LNCAP (cell line): ENCODE measurements at regions not wholly inside any gene's neighbourhood (a gene's known extent, or its start where the extent isn't known, plus 50 kb on each side); places are given as distances from the start of the nearest gene placed in this dataset.

Source experiments
- TF ChIP-seq, protein P1 (sequence below): fragments of 450-650 bp; IDR thresholded peaks from 2 replicates; pipeline ENCODE4 v1.5.1; 2017; ENCODE audit warnings: mild to moderate bottlenecking

- TF ChIP-seq, protein P1, sequence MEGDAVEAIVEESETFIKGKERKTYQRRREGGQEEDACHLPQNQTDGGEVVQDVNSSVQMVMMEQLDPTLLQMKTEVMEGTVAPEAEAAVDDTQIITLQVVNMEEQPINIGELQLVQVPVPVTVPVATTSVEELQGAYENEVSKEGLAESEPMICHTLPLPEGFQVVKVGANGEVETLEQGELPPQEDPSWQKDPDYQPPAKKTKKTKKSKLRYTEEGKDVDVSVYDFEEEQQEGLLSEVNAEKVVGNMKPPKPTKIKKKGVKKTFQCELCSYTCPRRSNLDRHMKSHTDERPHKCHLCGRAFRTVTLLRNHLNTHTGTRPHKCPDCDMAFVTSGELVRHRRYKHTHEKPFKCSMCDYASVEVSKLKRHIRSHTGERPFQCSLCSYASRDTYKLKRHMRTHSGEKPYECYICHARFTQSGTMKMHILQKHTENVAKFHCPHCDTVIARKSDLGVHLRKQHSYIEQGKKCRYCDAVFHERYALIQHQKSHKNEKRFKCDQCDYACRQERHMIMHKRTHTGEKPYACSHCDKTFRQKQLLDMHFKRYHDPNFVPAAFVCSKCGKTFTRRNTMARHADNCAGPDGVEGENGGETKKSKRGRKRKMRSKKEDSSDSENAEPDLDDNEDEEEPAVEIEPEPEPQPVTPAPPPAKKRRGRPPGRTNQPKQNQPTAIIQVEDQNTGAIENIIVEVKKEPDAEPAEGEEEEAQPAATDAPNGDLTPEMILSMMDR = no peak
Observed at GRCh38 chr16:60217787-60218186, 1483.7 kb upstream of the GOT2 start.

- TF ChIP-seq, protein P1 = no peak
Observed at GRCh38 chr16:60214311-60214710, 1480.2 kb upstream of the GOT2 start.

- TF ChIP-seq, protein P1 = no peak
Observed at GRCh38 chr16:60206516-60206915, 1472.4 kb upstream of the GOT2 start.

DNA sequence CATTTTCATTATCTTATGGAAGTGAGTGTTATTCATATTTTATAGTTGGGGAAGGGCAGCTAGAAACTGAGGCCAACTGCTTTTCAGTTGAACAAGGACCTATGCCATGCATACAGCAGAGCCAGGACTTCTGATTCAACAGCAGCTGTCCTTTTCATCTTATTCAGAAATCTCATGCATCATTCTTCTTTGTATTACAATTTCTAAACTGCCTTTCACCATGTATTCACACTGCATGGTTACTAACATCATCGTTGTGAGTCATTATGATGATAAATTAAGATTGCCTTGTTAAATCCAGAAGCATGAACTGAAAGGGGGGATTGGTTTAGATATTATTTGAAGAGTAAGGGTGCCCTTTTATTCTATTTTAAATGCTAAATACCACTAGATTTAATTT lies 1470.1 kb upstream of the GOT2 start:
- TF ChIP-seq, protein P1 = no peak

DNA sequence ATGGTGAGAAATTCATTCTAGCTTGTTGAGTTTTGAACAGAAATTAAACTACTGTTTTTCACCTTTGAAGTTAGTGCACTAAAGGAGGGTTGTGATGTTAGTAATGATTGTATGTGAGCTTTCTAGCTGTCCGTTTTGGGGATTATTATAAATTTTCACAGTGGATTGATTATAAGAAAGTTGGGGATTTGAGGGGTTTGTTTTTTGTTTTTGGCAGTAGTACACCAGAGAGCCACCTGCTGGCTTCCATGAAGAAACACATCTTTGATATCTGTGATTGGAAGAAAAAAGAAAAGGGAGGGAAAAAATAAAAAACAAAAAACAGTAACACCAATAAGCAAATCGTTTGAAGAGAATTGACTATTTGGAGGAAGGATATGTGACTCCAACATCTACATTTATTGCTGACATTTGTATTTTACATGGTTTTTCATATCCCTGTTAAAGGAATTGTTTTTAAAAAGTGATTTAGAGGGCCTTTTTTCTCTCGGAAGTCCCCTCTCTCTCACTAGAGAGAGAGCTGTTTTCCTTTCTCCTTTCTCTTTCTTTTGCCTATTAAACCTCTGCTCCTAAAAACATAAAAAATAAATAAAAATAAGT lies 1469.5 kb upstream of the GOT2 start:
- TF ChIP-seq, protein P1 = peak; percentile 66

- TF ChIP-seq, protein P1 = no peak
Observed at GRCh38 chr16:60200161-60200560, 1466.0 kb upstream of the GOT2 start.

DNA sequence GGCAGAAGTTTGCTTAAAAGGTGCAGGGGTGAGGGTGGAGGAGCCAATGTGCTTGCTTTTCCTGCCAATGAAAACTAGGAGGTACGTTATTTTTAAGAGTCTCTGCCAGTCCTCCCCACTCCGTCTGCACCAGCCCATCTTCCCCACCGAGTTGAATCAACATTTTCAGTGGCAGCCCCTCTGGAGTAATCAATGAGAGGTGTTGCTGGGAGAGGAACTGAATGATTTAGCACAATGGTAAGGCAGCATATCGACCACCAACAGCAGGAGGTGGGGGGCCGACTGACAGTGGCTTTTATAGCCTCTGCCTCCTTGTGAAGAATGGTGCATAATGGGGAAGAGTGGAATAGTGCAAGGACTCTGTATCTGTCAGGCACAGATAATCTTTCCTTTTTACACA lies 1465.0 kb upstream of the GOT2 start:
- TF ChIP-seq, protein P1 = no peak

- TF ChIP-seq, protein P1 = no peak
Observed at GRCh38 chr16:60181536-60181935, 1447.4 kb upstream of the GOT2 start.
